VCaP (cell line): ENCODE measurements at regions not wholly inside any gene's neighbourhood (a gene's known extent, or its start where the extent isn't known, plus 50 kb on each side); places are given as distances from the start of the nearest gene placed in this dataset.

Source experiments
- H3K27ac ChIP-seq: fragments of 450-650 bp; 2 replicates; pipeline ENCODE4 v1.5.1; 2017
- TF ChIP-seq, protein P1 (sequence below): fragments of 450-650 bp; conservative IDR thresholded peaks from 2 replicates; pipeline ENCODE4 v1.5.1; 2017; ENCODE audit warnings: mild to moderate bottlenecking, moderate library complexity

DNA sequence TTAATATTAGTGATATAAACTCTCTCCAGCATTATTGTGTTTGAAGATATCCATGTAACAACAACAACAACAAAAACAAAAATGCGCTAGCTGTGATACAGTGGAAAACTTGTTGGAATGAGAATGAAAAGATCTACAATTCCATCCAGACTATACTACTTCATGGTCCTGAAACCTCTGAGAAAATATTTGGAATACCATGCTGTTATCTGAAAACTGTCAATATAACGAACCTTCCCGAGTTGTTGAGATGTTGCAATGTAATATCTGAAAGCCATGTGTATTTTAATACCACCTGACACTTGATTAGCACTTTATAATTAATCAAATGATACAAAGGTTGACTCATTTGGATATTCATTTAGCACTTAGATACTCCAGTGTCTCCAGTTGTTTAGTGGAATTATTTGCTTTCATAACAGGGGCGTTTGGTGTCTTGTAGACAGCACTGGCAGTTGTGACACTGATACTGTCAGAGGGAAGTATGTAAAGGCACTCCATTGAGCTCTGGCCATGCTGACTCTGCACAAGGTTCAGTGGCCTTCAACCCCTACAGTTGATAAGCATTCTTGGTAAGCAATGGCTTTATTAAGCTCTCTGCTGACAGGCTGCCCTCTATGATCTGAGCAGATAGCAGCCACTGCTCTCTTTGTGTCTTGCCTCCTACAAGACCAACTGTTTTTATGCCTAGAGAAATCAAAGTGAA is 447.1 kb upstream of the SEL1L start:
- TF ChIP-seq, protein P1, sequence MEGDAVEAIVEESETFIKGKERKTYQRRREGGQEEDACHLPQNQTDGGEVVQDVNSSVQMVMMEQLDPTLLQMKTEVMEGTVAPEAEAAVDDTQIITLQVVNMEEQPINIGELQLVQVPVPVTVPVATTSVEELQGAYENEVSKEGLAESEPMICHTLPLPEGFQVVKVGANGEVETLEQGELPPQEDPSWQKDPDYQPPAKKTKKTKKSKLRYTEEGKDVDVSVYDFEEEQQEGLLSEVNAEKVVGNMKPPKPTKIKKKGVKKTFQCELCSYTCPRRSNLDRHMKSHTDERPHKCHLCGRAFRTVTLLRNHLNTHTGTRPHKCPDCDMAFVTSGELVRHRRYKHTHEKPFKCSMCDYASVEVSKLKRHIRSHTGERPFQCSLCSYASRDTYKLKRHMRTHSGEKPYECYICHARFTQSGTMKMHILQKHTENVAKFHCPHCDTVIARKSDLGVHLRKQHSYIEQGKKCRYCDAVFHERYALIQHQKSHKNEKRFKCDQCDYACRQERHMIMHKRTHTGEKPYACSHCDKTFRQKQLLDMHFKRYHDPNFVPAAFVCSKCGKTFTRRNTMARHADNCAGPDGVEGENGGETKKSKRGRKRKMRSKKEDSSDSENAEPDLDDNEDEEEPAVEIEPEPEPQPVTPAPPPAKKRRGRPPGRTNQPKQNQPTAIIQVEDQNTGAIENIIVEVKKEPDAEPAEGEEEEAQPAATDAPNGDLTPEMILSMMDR: no peak
- no peak overlapping the region for H3K27ac ChIP-seq

DNA sequence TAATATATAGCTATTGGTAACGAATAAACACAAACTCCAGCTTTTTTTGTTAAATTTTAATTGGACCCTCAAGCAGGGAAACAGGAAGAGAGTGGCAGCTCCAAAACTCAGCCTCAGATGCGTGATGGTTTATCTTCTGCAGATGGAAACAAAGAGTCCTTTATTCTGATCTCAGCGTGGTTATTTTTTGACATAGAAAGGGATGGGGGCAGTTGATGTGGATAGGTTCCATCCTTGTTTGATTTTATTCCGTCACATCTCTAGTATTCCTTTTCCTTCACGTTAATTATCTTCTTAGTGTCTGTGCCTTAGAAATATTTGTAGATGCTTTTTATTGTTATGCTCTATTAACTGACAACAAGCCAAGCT is 447.6 kb upstream of the SEL1L start:
- no peak overlapping the region for H3K27ac ChIP-seq
- TF ChIP-seq, protein P1: no peak

DNA sequence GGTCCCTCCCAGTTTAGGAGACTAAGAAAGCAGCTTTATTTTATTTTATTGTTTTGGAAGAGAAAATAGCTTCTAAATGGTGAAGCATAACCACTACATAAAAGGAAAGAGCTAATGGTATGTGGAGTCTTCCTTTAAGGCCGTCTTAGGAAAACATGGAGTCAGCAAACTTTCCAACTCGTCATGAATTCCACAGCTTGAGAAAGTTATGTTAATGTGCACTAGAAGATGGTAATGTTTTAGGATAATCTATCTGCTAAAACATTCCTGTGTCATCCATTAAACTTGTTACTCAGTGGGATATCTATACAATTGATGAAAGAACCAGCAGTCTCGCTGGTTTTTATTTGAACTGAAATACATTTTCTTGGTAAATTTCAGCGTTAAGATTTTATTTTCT is 448.4 kb upstream of the SEL1L start:
- H3K27ac ChIP-seq: no peak overlapping the region
- TF ChIP-seq, protein P1: no peak

DNA sequence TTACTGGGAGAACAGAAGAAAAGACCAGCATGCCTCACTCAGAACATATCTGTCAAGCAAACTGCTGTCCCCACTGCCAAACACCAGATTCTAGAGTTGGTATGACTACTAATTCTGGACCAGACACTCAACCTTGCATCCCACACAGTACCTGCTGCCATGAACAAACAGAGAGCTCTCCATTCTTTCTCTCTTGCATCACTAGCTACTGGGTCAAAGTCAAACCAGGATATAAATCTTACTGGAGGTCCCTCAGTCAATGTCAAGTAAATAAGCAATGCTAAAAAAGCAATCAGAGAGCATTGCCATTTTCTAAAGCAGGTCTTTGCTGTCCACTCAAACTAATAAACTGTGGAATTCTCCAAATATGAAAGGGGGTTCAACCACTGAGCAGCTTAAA is 452.4 kb upstream of the SEL1L start:
- TF ChIP-seq, protein P1: no peak
- H3K27ac ChIP-seq: no peak overlapping the region

DNA sequence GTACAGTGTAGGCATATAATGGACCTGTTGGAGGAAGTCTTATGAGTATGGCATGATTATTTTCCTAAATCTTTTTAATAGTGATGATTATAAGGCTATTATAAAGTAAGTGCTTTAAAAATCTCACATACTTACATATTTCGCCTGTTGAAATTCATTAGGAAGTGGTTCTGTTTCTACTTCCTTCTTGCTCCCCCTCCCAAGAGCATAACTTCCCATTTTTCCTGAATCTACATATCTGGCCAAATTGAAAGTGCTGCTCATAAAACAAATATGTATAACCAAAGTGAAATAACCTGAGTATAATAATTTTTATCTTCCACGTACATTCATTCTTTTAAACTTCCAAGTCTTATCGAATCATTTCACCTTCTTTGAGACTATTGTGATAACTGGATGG is 455.6 kb upstream of the SEL1L start:
- H3K27ac ChIP-seq: no peak overlapping the region
- TF ChIP-seq, protein P1: no peak

DNA sequence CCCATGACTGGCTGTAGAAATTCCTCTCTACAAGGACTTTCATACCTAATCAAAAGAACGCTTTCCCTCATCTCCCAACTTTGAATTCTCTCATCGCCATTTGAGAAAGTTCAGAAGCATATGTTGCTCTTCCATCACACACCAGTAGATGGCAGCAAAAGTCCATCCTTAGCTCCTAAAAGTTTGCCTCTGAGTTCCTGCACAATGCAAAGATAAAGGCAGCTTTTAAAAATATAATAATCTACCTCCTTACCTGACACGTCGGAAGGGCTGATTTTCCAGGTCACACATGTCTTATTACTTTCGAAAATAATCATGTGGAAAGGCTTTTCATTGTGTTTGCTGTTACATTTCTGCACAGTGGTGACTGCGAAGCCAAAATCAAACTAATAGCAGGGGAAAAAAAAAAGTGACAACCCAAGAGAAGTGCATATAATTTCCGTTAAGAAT is 456.7 kb upstream of the SEL1L start:
- TF ChIP-seq, protein P1: peak; percentile 91
- no peak overlapping the region for H3K27ac ChIP-seq

DNA sequence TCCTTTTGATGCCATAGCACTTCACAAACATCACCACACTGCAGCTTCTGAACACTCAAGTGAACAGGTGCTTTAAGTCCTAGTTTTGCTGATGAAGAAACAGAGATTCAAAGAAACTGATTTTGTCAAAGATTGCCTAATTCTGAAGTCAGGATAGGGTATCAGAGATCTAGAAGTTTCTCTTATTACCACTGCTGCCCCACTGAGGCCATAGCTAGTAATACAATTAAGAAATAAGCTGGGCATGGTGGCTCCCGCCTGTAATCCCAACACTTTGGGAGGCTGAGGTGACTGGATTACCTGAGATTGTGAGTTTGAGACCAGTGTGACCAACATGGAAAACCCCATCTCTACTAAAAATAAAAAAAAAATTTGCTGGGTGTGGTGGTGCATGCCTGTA is 458.3 kb upstream of the SEL1L start:
- TF ChIP-seq, protein P1: peak; percentile 55
- H3K27ac ChIP-seq: no peak overlapping the region
